KMS-11 (cell line): ENCODE measurements at regions not wholly inside any gene's neighbourhood (a gene's known extent, or its start where the extent isn't known, plus 50 kb on each side); places are given as distances from the start of the nearest gene placed in this dataset.

ENCODE experiments used
- H2AFZ ChIP-seq: fragments of 200-600 bp; sonication (generic); 2 replicates; pipeline ENCODE4 v1.6.1; 2016; ENCODE audit warnings: antibody characterized with exemption, mixed run types, low read depth
- H3K27ac ChIP-seq: fragments of 200-600 bp; sonication (generic); 2 replicates; pipeline ENCODE4 v1.6.1; 2016; ENCODE audit warnings: mild to moderate bottlenecking, mixed run types
- H3K27me3 ChIP-seq: fragments of 200-600 bp; sonication (generic); 2 replicates; pipeline ENCODE4 v1.6.1; 2017; ENCODE audit warnings: mild to moderate bottlenecking, low read depth, mixed run types, moderate library complexity; ENCODE audit not compliant: insufficient read depth
- H3K36me3 ChIP-seq: fragments of 200-600 bp; sonication (generic); 2 replicates; pipeline ENCODE4 v1.6.1; 2017; ENCODE audit warnings: mild to moderate bottlenecking, mixed run types; ENCODE audit not compliant: insufficient read depth
- H3K4me1 ChIP-seq: fragments of 200-600 bp; sonication (generic); 2 replicates; pipeline ENCODE4 v1.6.1; 2016; ENCODE audit warnings: mild to moderate bottlenecking, low read depth, mixed run types; ENCODE audit not compliant: poor library complexity, severe bottlenecking
- H3K4me2 ChIP-seq: fragments of 200-600 bp; sonication (generic); 2 replicates; pipeline ENCODE4 v1.7.0; 2016; ENCODE audit warnings: mild to moderate bottlenecking, mixed run types
- H3K4me3 ChIP-seq: fragments of 200-600 bp; sonication (generic); IDR thresholded peaks from 2 replicates; pipeline ENCODE4 v1.6.1; 2017; ENCODE audit warnings: low read depth, low read length, mixed read lengths; ENCODE audit not compliant: insufficient read depth
- H3K79me2 ChIP-seq: fragments of 200-600 bp; sonication (generic); 2 replicates; pipeline ENCODE4 v1.6.1; 2016; ENCODE audit warnings: low read depth, mixed run types; ENCODE audit not compliant: insufficient read depth
- H3K9ac ChIP-seq: fragments of 200-600 bp; sonication (generic); 2 replicates; pipeline ENCODE4 v1.6.1; 2016; ENCODE audit warnings: mild to moderate bottlenecking, mixed run types
- H4K20me1 ChIP-seq: fragments of 200-600 bp; sonication (generic); 2 replicates; pipeline ENCODE4 v1.6.1; 2016; ENCODE audit warnings: mild to moderate bottlenecking, mixed run types; ENCODE audit not compliant: insufficient read depth
- TF ChIP-seq, protein P1 (sequence below): fragments of 200-600 bp; sonication (generic); conservative IDR thresholded peaks from 2 replicates; pipeline ENCODE4 v1.6.1; 2017; ENCODE audit warnings: low read depth, mild to moderate bottlenecking, antibody characterized with exemption, low read length, moderate library complexity, mixed read lengths

- no peaks in the 10 kb centered on the region for H3K4me1 ChIP-seq
- H2AFZ ChIP-seq, result no peak overlapping the region
- no peaks in the 10 kb centered on the region for H4K20me1 ChIP-seq
- H3K4me3 ChIP-seq, result no peak overlapping the region
- H3K27ac ChIP-seq, result no peak overlapping the region
- H3K36me3 ChIP-seq, result no peaks in the 10 kb centered on the region
- H3K4me2 ChIP-seq, result no peak overlapping the region
- H3K9ac ChIP-seq, result no peak overlapping the region
- H3K27me3 ChIP-seq, result no peaks in the 10 kb centered on the region
- TF ChIP-seq, protein P1, sequence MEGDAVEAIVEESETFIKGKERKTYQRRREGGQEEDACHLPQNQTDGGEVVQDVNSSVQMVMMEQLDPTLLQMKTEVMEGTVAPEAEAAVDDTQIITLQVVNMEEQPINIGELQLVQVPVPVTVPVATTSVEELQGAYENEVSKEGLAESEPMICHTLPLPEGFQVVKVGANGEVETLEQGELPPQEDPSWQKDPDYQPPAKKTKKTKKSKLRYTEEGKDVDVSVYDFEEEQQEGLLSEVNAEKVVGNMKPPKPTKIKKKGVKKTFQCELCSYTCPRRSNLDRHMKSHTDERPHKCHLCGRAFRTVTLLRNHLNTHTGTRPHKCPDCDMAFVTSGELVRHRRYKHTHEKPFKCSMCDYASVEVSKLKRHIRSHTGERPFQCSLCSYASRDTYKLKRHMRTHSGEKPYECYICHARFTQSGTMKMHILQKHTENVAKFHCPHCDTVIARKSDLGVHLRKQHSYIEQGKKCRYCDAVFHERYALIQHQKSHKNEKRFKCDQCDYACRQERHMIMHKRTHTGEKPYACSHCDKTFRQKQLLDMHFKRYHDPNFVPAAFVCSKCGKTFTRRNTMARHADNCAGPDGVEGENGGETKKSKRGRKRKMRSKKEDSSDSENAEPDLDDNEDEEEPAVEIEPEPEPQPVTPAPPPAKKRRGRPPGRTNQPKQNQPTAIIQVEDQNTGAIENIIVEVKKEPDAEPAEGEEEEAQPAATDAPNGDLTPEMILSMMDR, result no peak
- no peaks in the 10 kb centered on the region for H3K79me2 ChIP-seq
These were observed 148.6 kb upstream of the EXOC2 start for GRCh38 chr6:841569-841968.

- no peak overlapping the region for H2AFZ ChIP-seq
- TF ChIP-seq, protein P1, result no peak
- no peak overlapping the region for H3K4me2 ChIP-seq
- H3K9ac ChIP-seq, result no peak overlapping the region
- H3K27ac ChIP-seq, result no peak overlapping the region
- H3K36me3 ChIP-seq, result no peaks in the 10 kb centered on the region
- no peaks in the 10 kb centered on the region for H3K4me1 ChIP-seq
- H3K4me3 ChIP-seq, result no peak overlapping the region
- no peaks in the 10 kb centered on the region for H3K27me3 ChIP-seq
- H4K20me1 ChIP-seq, result no peaks in the 10 kb centered on the region
- H3K79me2 ChIP-seq, result no peaks in the 10 kb centered on the region
These were observed 146.3 kb upstream of the EXOC2 start for GRCh38 chr6:839201-839600.

GRCh38 chr6:837380-837779 is 144.4 kb upstream of the EXOC2 start:
- Histone ChIP-seq H3K27ac (no peak overlapping the region), H3K4me3 (no peak overlapping the region), H3K79me2 (no peaks in the 10 kb centered on the region), H4K20me1 (no peaks in the 10 kb centered on the region), H3K27me3 (no peaks in the 10 kb centered on the region), H2AFZ (no peak overlapping the region), H3K9ac (no peak overlapping the region), H3K4me1 (no peaks in the 10 kb centered on the region), H3K4me2 (no peak overlapping the region), H3K36me3 (no peaks in the 10 kb centered on the region)
- TF ChIP-seq, protein P1, result no peak

DNA sequence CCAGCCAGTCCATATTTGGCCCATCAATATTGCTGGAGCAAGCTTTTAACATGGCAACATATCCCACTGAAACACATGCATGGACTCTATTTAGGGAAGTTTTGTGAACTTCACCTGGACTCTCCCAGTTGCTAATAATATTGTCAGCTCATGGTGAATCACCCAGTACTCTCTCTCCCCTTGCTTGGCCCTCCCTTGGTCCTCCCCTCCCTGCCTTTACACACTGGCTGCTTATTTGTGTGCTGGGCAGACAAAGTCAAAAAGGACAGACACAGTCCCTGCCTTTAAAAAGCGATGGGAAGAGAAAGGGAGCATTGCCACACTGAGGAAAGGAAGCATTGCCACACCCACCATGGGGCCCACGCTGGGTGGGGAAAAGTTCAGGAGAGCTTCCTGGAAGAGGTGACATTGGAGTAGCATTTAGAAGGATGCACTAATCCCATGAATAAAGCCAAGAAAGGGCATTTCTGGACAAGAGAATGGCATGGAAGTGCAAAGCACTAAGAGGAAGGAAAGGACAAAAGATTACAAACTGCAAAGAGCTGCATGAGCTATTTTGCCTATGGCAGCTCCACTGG is 143.4 kb upstream of the EXOC2 start:
- no peak overlapping the region for H2AFZ ChIP-seq
- no peak overlapping the region for H3K4me3 ChIP-seq
- no peak overlapping the region for H3K4me2 ChIP-seq
- H3K27me3 ChIP-seq, result no peaks in the 10 kb centered on the region
- no peak overlapping the region for H3K9ac ChIP-seq
- no peaks in the 10 kb centered on the region for H3K4me1 ChIP-seq
- TF ChIP-seq, protein P1, result no peak
- H4K20me1 ChIP-seq, result no peaks in the 10 kb centered on the region
- H3K36me3 ChIP-seq, result no peaks in the 10 kb centered on the region
- no peak overlapping the region for H3K27ac ChIP-seq
- no peaks in the 10 kb centered on the region for H3K79me2 ChIP-seq
